HS-27A (cell line): ENCODE measurements at regions not wholly inside any gene's neighbourhood (a gene's known extent, or its start where the extent isn't known, plus 50 kb on each side); places are given as distances from the start of the nearest gene placed in this dataset.

Experiments used
- DNase-seq: peaks from one replicate; pipeline ENCODE4 v3.0.0-alpha.2; 2012; ENCODE audit warnings: low read depth, missing footprints

- DNase-seq = no peak
Observed at GRCh38 chr18:34978533-34978893, 62.7 kb upstream of the MAPRE2 start.

- peak; percentile 84 for DNase-seq
Observed at GRCh38 chr18:34978953-34979608, 62.1 kb upstream of the MAPRE2 start.

- no peak for DNase-seq
Observed at GRCh38 chr18:34981487-34981886, 59.7 kb upstream of the MAPRE2 start.

- DNase-seq = no peak
Observed at GRCh38 chr18:34985963-34986362, 55.2 kb upstream of the MAPRE2 start.

- no peak for DNase-seq
Observed at GRCh38 chr18:34990597-34990996, 50.6 kb upstream of the MAPRE2 start.

- DNase-seq = no peak
Observed at GRCh38 chr18:34991152-34991551, 50.1 kb upstream of the MAPRE2 start.
